ENCODE measurements at regions not wholly inside any gene's neighbourhood (a gene's known extent, or its start where the extent isn't known, plus 50 kb on each side); places are given as distances from the start of the nearest gene placed in this dataset.

DNA sequence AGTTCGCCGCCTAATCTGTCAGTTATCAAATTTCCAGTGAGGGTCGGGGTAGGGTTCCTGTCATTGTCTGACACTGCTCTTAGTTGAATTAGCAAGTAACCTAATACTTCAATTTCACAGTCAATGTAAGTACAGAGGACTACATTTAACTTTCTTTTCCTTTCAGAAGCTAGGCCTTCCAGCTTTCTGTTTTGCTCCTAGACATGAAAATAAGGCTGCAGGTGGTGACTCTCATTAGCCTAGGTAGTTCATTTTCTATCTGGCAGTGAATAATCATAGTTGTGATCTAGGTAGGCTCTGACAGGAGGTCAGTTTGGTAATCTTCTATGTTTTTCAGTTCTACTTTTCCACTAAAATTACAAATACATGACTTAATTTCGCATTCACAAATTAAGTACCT lies 783.1 kb downstream of the MRPL39 start:
- H3K27me3 ChIP-seq (ENCODE audit: insufficient read depth, low read length): no peaks in the 10 kb centered on the region
- no peaks in the 10 kb centered on the region for H4K20me1 ChIP-seq (ENCODE audit: insufficient read depth, low read length)
- H3K27ac ChIP-seq (ENCODE audit: low read depth, low read length): no peak overlapping the region
- H3K9me3 Mint-ChIP-seq (ENCODE audit: unreplicated experiment): no peaks in the 10 kb centered on the region
- no peak for TF ChIP-seq EZH2 (IDR thresholded peaks at IDR 0.05; ENCODE audit: insufficient read depth, low read length)
- TF ChIP-seq, protein P1, sequence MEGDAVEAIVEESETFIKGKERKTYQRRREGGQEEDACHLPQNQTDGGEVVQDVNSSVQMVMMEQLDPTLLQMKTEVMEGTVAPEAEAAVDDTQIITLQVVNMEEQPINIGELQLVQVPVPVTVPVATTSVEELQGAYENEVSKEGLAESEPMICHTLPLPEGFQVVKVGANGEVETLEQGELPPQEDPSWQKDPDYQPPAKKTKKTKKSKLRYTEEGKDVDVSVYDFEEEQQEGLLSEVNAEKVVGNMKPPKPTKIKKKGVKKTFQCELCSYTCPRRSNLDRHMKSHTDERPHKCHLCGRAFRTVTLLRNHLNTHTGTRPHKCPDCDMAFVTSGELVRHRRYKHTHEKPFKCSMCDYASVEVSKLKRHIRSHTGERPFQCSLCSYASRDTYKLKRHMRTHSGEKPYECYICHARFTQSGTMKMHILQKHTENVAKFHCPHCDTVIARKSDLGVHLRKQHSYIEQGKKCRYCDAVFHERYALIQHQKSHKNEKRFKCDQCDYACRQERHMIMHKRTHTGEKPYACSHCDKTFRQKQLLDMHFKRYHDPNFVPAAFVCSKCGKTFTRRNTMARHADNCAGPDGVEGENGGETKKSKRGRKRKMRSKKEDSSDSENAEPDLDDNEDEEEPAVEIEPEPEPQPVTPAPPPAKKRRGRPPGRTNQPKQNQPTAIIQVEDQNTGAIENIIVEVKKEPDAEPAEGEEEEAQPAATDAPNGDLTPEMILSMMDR (IDR thresholded peaks at IDR 0.05; ENCODE audit: insufficient read depth, low read depth, low read length): no peak
- H2AFZ ChIP-seq (ENCODE audit: low read depth, low read length): no peak overlapping the region
- H3K9me3 ChIP-seq (ENCODE audit: insufficient read depth, low read depth, low read length): no peaks in the 10 kb centered on the region
- no peaks in the 10 kb centered on the region for H3K4me1 ChIP-seq (ENCODE audit: insufficient read depth, low read length)
- no peak overlapping the region for H3K4me3 ChIP-seq (ENCODE audit: insufficient read depth, low read depth, low read length)
- H3K27ac Mint-ChIP-seq (ENCODE audit: unreplicated experiment): no peak overlapping the region
- H3K79me2 ChIP-seq (ENCODE audit: insufficient read depth, low read length): no peaks in the 10 kb centered on the region
- H3K36me3 Mint-ChIP-seq (ENCODE audit: low read depth, unreplicated experiment): no peaks in the 10 kb centered on the region
- no peak overlapping the region for H3K9ac ChIP-seq (ENCODE audit: low read length)
- DNase-seq (ENCODE audit: low read depth): no peak
- H3K27me3 Mint-ChIP-seq (ENCODE audit: low read depth, unreplicated experiment): no peaks in the 10 kb centered on the region
- no peaks in the 10 kb centered on the region for H3K4me1 Mint-ChIP-seq (ENCODE audit: low read depth, unreplicated experiment)
- H3K36me3 ChIP-seq (ENCODE audit: insufficient read depth, low read length): no peaks in the 10 kb centered on the region
- no peak overlapping the region for H3K4me3 Mint-ChIP-seq (ENCODE audit: unreplicated experiment)
- FAIRE-seq: no peak
- H3K4me2 ChIP-seq (ENCODE audit: low read length): no peak overlapping the region

DNA sequence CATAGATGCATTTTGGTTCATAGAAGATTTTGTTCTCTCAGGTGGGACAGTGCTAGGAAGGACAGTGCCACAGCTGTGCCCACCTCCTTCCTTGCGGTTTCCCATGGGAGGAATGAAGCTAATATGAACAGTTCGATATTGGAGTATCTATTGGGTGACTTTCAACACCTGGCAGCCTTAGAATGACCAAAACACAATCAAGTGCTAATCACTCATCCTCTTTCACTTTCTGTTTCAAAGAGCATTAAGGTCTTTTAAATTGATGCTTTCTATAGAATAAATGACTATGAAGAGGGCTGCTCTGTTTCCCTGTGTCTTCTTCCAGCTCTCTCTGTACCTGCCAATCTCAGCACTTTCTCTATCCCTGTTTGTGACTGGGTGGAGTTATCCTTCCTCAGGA lies 784.0 kb downstream of the MRPL39 start:
- Histone ChIP-seq H4K20me1 (ENCODE audit: insufficient read depth, low read length) (no peaks in the 10 kb centered on the region), H3K4me2 (ENCODE audit: low read length) (no peak overlapping the region), H3K27me3 (ENCODE audit: insufficient read depth, low read length) (no peaks in the 10 kb centered on the region), H3K79me2 (ENCODE audit: insufficient read depth, low read length) (no peaks in the 10 kb centered on the region), H3K9me3 (ENCODE audit: insufficient read depth, low read depth, low read length) (no peaks in the 10 kb centered on the region), H3K4me1 (ENCODE audit: insufficient read depth, low read length) (no peaks in the 10 kb centered on the region), H3K27ac (ENCODE audit: low read depth, low read length) (no peak overlapping the region), H3K9ac (ENCODE audit: low read length) (no peak overlapping the region), H3K36me3 (ENCODE audit: insufficient read depth, low read length) (no peaks in the 10 kb centered on the region), H2AFZ (ENCODE audit: low read depth, low read length) (no peak overlapping the region), H3K4me3 (ENCODE audit: insufficient read depth, low read depth, low read length) (no peak overlapping the region)
- Mint-ChIP-seq H3K4me1 (ENCODE audit: low read depth, unreplicated experiment) (no peaks in the 10 kb centered on the region), H3K36me3 (ENCODE audit: low read depth, unreplicated experiment) (no peaks in the 10 kb centered on the region), H3K4me3 (ENCODE audit: unreplicated experiment) (no peak overlapping the region), H3K27ac (ENCODE audit: unreplicated experiment) (no peak overlapping the region), H3K9me3 (ENCODE audit: unreplicated experiment) (no peaks in the 10 kb centered on the region), H3K27me3 (ENCODE audit: low read depth, unreplicated experiment) (no peaks in the 10 kb centered on the region)
- TF ChIP-seq EZH2 (IDR thresholded peaks at IDR 0.05; ENCODE audit: insufficient read depth, low read length): no peak
- TF ChIP-seq, protein P1 (IDR thresholded peaks at IDR 0.05; ENCODE audit: insufficient read depth, low read depth, low read length): no peak
- DNase-seq (ENCODE audit: low read depth) (no peak), FAIRE-seq (no peak)

DNA sequence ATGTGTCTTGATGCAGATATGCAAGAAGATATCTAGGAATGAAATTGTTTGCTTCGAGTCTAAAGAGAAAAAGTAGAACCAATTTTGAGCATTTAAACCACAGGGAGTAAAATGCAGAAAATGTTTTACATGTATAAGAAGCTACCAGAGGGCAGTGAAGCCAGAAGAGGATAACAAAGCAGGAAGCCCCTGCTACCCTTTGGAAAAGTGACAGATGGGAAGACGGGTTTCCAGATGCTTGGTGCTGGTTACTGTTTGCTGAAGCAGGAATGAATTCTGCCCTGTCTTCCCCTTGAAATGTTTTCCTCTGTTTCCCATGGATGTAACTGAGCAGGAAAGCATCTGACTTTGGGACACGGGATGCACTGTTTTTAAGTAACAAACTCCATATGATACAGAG lies 822.2 kb downstream of the MRPL39 start:
- H3K9me3 ChIP-seq (ENCODE audit: insufficient read depth, low read depth, low read length): no peaks in the 10 kb centered on the region
- no peaks in the 10 kb centered on the region for H3K4me1 ChIP-seq (ENCODE audit: insufficient read depth, low read length)
- FAIRE-seq (no peak), DNase-seq (ENCODE audit: low read depth) (no peak)
- no peaks in the 10 kb centered on the region for H4K20me1 ChIP-seq (ENCODE audit: insufficient read depth, low read length)
- no peaks in the 10 kb centered on the region for H3K27me3 ChIP-seq (ENCODE audit: insufficient read depth, low read length)
- no peak overlapping the region for H3K4me2 ChIP-seq (ENCODE audit: low read length)
- no peaks in the 10 kb centered on the region for H3K36me3 ChIP-seq (ENCODE audit: insufficient read depth, low read length)
- H3K27ac ChIP-seq (ENCODE audit: low read depth, low read length): no peak overlapping the region
- Mint-ChIP-seq H3K4me1 (ENCODE audit: low read depth, unreplicated experiment) (no peaks in the 10 kb centered on the region), H3K36me3 (ENCODE audit: low read depth, unreplicated experiment) (no peaks in the 10 kb centered on the region), H3K4me3 (ENCODE audit: unreplicated experiment) (no peak overlapping the region), H3K9me3 (ENCODE audit: unreplicated experiment) (no peaks in the 10 kb centered on the region), H3K27ac (ENCODE audit: unreplicated experiment) (no peak overlapping the region), H3K27me3 (ENCODE audit: low read depth, unreplicated experiment) (no peaks in the 10 kb centered on the region)
- no peak overlapping the region for H3K9ac ChIP-seq (ENCODE audit: low read length)
- TF ChIP-seq, protein P1 (IDR thresholded peaks at IDR 0.05; ENCODE audit: insufficient read depth, low read depth, low read length): no peak
- no peak for TF ChIP-seq EZH2 (IDR thresholded peaks at IDR 0.05; ENCODE audit: insufficient read depth, low read length)
- no peaks in the 10 kb centered on the region for H3K79me2 ChIP-seq (ENCODE audit: insufficient read depth, low read length)
- H3K4me3 ChIP-seq (ENCODE audit: insufficient read depth, low read depth, low read length): no peak overlapping the region
- H2AFZ ChIP-seq (ENCODE audit: low read depth, low read length): no peak overlapping the region

Data from astrocyte (in vitro differentiated cells and primary cell).